ENCODE measurements at regions not wholly inside any gene's neighbourhood (a gene's known extent, or its start where the extent isn't known, plus 50 kb on each side); places are given as distances from the start of the nearest gene placed in this dataset.

DNA sequence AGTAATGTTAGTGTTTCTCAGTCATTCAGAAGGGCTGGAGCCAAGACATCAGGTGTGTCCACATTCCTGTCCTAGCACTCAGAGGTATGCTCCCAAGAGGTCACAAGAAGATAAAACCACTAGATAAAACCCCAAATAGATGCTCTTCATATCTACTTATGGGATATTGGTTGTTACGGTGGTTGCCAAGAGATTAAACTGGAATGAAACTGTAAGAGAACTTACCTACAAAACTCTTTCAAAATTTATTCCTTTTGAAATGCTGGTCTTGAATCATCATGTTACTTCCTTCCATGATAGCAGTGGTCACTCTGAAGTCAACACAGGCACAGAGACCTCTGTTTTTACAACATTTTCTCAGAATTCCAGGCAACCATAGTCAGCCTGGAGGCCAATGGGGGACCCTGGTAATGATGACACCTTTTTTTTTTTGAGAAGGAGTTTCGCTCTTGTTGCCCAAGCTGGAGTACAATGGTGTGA is 122.4 kb upstream of the WSCD1 start:
- TF ChIP-seq, protein P1, sequence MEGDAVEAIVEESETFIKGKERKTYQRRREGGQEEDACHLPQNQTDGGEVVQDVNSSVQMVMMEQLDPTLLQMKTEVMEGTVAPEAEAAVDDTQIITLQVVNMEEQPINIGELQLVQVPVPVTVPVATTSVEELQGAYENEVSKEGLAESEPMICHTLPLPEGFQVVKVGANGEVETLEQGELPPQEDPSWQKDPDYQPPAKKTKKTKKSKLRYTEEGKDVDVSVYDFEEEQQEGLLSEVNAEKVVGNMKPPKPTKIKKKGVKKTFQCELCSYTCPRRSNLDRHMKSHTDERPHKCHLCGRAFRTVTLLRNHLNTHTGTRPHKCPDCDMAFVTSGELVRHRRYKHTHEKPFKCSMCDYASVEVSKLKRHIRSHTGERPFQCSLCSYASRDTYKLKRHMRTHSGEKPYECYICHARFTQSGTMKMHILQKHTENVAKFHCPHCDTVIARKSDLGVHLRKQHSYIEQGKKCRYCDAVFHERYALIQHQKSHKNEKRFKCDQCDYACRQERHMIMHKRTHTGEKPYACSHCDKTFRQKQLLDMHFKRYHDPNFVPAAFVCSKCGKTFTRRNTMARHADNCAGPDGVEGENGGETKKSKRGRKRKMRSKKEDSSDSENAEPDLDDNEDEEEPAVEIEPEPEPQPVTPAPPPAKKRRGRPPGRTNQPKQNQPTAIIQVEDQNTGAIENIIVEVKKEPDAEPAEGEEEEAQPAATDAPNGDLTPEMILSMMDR (IDR thresholded peaks at IDR 0.05), result no peak
- TF ChIP-seq POLR2A (IDR thresholded peaks at IDR 0.05), result no peak

Measured in Peyer's patch (tissue), 4 donors.